Heart left ventricle (tissue), 16 donors: ENCODE measurements at regions not wholly inside any gene's neighbourhood (a gene's known extent, or its start where the extent isn't known, plus 50 kb on each side); places are given as distances from the start of the nearest gene placed in this dataset.

Experiments used
- ATAC-seq, 4 donors: fragments of 200-7000 bp; cut with Tn5 transposase; one replicate each; pipeline ENCODE4 v1.9.1; 2020 to 2022; ENCODE audit warnings: moderate library complexity in 4 of 4, mild to moderate bottlenecking in 3 of 4, moderate number of reproducible peaks in 1 of 4
- DNase-seq, 5 donors: peaks; one replicate each; pipeline ENCODE4 v3.0.0-alpha.2; 2020
- H3K27ac ChIP-seq, 12 donors: fragments of 200-600 bp; sonication (generic) in 4 of 12; one replicate each; pipeline versions ENCODE4 v1.5.0 to v1.8.0; 2016 to 2022; ENCODE audit warnings: mild to moderate bottlenecking in 2 of 12
- H3K27me3 ChIP-seq, 9 donors: fragments of 200-600 bp; sonication (generic) in 2 of 9; one replicate each; pipeline versions ENCODE4 v1.5.1 to v1.8.0; 2016 to 2022; ENCODE audit warnings: mild to moderate bottlenecking in 3 of 9
- H3K36me3 ChIP-seq, 9 donors: fragments of 200-600 bp; sonication (generic) in 2 of 9; one replicate each; pipeline versions ENCODE4 v1.5.0 to v1.8.0; 2018 to 2022; ENCODE audit warnings: mild to moderate bottlenecking in 2 of 9
- H3K4me1 ChIP-seq, 12 donors: fragments of 200-600 bp; sonication (generic) in 4 of 12; one replicate each; pipeline versions ENCODE4 v1.5.0 to v1.8.0; 2016 to 2022; ENCODE audit warnings: mild to moderate bottlenecking in 3 of 12
- H3K4me3 ChIP-seq, 12 donors: fragments of 200-600 bp; sonication (generic) in 4 of 12; one replicate each; pipeline versions ENCODE4 v1.5.0 to v1.8.0; 2017 to 2022; ENCODE audit warnings: mild to moderate bottlenecking in 9 of 12, moderate library complexity in 4 of 12
- H3K9me3 ChIP-seq, 12 donors: fragments of 200-600 bp; sonication (generic) in 4 of 12; one replicate each; pipeline versions ENCODE4 v1.5.0 to v1.8.0; 2016 to 2022; ENCODE audit warnings: mild to moderate bottlenecking in 1 of 12
- POLR2A ChIP-seq, 2 donors: fragments of 450-650 bp; IDR thresholded peaks; one replicate each; pipeline ENCODE4 v1.6.1; 2017; ENCODE audit warnings: antibody characterized with exemption in 2 of 2, mild to moderate bottlenecking in 2 of 2, moderate library complexity in 2 of 2
- WGBS, 4 donors: extraction: QIAGEN DNeasy Blood & Tissue Kit in 2 of 4; methylation state at CpG; one replicate each; pipeline versions ENCODE4 v1.1.5 to v1.1.7; 2013 to 2018; 5-methylcytosine and 5-hydroxymethylcytosine counted together
- intact Hi-C, 10 donors: fragments of 100-400 bp; cut with DNase I; formaldehyde crosslinking; loops; one replicate each; pipeline versions ENCODE4 v1.11.1 to v1.14.2; 2022
- TF ChIP-seq, protein P1 (sequence below), 12 donors: fragments of 200-600 bp; sonication (generic) in 4 of 12; IDR thresholded peaks; one replicate each; pipeline versions ENCODE4 v1.5.0 to v1.8.0; 2018 to 2022; ENCODE audit warnings: antibody characterized with exemption in 12 of 12, mild to moderate bottlenecking in 5 of 12
- donor health status: ischemic (EF 13 %, LVEDD 7.1; RV severe dilation, severe dysfunction).
- donor health status: healthy with polysubstance abuse.
- donor health status: DM: no; HTN: yes; CAD: no.
- donor health status: DM: no; HTN: no; CAD: no.
- donor health status: ischemic (EF 25% LVEDD 6.9; RV normal size, moderate dysfunction).
- donor health status: ischemic (EF 25% LVEDD 5.7; RV mildly dilated, moderate dysfunction).
- donor health status: healthy.
- donor health status: DM: yes; HTN: yes; CAD: no.
- donor health status: ischemic (EF 35%, LVEDD 5.7; RV mildly dilated, moderate dysfunction).
- donor health status: nonischemic (EF 11% LVEDD 7.7; RV severe dilation, severe dysfunction).
- donor health status: DM: yes; HTN: yes; CAD: no.
- donor health status: PGD.
- donor health status: ischemic (EF 29% LVEDD 5.4; RV normal size, mild dysfunction).
- donor health status: nonischemic (EF 23%, LVEDD 6.1; RV moderate dilation, normal function).

DNA sequence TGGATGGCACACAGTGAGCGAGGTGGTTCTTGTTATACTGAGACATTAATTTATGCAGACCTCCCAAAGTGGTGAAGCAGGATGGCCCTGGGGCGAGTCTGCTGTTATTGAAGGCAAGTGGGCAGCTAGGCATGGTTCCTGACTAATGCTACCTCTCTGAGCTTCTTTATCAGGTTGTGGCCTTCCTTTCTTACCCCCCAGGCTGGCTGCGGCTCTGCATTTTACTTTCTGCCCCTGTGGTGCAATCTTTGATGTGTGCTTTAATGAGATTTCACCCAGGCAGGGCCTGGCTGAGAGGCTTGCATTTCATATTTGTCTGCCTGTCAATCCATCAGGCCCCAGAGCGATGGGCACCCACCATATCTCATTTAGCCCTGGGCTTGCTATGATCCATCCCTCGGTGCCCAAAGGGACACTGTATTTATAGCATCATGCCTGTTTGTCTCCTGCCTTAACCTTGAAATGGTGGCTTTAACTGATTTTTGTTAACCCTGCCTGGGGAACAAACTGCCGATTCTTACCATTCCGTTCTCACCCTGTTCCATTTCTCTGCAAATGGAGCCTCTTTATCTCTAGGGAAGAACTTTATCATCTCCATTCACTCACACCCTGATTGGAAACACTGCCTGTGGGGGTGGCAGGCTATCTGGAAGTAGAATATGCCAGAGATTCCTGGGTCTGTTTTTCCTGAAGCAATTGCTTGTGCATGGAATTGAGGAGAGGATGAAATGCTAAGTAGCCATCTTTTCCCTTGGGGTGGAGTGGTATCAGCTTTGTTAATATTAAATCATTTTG is 316.2 kb upstream of the THSD7B start:
- Histone ChIP-seq H3K4me1 (no peaks in the 10 kb centered on the region), H3K36me3 (no peaks in the 10 kb centered on the region), H3K9me3 (no peaks in the 10 kb centered on the region), H3K27ac (no peak overlapping the region), H3K27me3 (peaks cover 0 to 22% (median 0%) of the 10 kb centered on the region in 9 donors), H3K4me3 (no peak overlapping the region)
- DNase-seq: no peak
- 51 to 61% (median 55%) methylated on average over 7 of the region's 7 CpGs for WGBS, 4 donors
- intact Hi-C loops: no loop called here
- TF ChIP-seq, protein P1, sequence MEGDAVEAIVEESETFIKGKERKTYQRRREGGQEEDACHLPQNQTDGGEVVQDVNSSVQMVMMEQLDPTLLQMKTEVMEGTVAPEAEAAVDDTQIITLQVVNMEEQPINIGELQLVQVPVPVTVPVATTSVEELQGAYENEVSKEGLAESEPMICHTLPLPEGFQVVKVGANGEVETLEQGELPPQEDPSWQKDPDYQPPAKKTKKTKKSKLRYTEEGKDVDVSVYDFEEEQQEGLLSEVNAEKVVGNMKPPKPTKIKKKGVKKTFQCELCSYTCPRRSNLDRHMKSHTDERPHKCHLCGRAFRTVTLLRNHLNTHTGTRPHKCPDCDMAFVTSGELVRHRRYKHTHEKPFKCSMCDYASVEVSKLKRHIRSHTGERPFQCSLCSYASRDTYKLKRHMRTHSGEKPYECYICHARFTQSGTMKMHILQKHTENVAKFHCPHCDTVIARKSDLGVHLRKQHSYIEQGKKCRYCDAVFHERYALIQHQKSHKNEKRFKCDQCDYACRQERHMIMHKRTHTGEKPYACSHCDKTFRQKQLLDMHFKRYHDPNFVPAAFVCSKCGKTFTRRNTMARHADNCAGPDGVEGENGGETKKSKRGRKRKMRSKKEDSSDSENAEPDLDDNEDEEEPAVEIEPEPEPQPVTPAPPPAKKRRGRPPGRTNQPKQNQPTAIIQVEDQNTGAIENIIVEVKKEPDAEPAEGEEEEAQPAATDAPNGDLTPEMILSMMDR (IDR thresholded peaks at IDR 0.05): no peak
- ATAC-seq: no peak

DNA sequence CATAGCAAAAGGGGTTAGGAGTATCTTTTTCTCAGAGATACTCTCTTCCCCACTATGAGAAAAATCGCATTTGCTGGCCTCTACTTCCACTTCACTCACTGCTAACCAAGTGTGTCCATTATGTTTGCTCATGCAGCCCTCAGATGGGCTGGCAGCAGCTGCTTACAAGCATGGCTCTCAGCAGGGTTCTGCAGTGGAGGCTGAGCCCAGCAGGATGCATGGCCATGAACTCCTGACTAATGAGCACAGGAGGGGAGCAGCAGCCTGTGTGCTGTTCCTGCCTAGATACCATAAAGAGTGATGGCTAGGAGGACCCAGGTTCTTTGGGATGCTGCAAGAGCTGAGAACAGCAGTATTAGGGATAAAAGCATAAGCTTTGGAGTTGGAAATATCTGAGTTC is 316.9 kb upstream of the THSD7B start:
- H3K4me3 ChIP-seq: no peak overlapping the region
- no peak for ATAC-seq

DNA sequence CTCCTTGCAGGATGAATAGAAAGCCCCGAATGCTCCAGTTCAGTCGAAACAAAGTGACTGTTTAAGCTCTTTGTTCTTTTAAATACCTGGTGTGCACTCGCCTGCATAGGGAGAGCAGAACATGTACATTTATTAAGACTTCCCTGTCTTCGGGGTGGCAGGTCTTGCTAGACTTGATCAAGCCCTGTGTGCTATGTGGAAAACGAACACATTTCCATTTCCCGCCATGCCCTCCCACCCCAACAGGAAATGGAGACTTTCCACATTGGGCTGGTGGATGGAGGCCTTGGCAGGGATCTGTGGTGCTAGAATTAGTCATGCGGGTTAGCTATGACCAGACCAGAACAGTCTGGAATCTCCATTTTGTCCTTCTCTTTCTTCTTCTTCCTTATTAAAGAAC is 321.0 kb upstream of the THSD7B start:
- H3K4me1 ChIP-seq: no peaks in the 10 kb centered on the region
- intact Hi-C loops: no loop called here
- peaks cover 0 to 5% (median 0%) of the 10 kb centered on the region in 9 donors for H3K27me3 ChIP-seq
- no peak overlapping the region for H3K27ac ChIP-seq
- no peak overlapping the region for H3K4me3 ChIP-seq
- no peak for ATAC-seq
- no peak for TF ChIP-seq POLR2A (IDR thresholded peaks at IDR 0.05)
- TF ChIP-seq, protein P1 (IDR thresholded peaks at IDR 0.05): no peak
- DNase-seq: no peak
- no peaks in the 10 kb centered on the region for H3K9me3 ChIP-seq
- H3K36me3 ChIP-seq: no peaks in the 10 kb centered on the region
- WGBS, 4 donors: 81 to 85% (median 83%) methylated on average over 7 of the region's 7 CpGs

More for the DNA sequence above, 316.9 kb upstream of the THSD7B start:
- H3K27me3 ChIP-seq: peaks cover 0 to 22% (median 0%) of the 10 kb centered on the region in 9 donors
- no peak overlapping the region for H3K27ac ChIP-seq
- no peak for DNase-seq
- TF ChIP-seq POLR2A (IDR thresholded peaks at IDR 0.05): no peak
- TF ChIP-seq, protein P1 (IDR thresholded peaks at IDR 0.05): no peak
- intact Hi-C loops: no loop called here
- H3K36me3 ChIP-seq: no peaks in the 10 kb centered on the region
- H3K4me1 ChIP-seq: no peaks in the 10 kb centered on the region
- H3K9me3 ChIP-seq: no peaks in the 10 kb centered on the region
- WGBS, 4 donors: 55 to 73% (median 68%) methylated on average over 1 of the region's 1 CpG

DNA sequence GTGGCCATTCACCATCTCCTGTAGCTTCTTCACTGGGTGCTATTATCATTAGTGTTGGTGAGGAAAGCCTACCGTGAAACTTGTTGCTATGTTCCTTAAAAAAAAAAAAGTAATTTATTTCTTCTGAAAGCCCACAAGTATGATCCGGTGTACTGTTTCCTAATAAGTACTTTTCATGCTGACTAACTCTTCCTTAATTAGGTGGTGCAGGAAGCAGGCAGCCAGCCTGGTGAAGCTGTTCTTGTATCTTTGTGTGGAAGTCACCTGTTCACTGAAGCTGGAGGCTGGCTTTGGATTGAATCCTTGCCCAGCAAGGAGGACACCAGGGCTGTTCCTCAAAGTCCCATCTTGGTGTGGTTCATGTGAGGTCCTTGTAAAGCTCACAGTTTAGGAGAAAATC is 321.7 kb upstream of the THSD7B start:
- WGBS, 4 donors: 56 to 68% (median 60%) methylated on average over 2 of the region's 2 CpGs
- Histone ChIP-seq H3K27me3 (peaks cover 0 to 3% (median 0%) of the 10 kb centered on the region in 9 donors), H3K36me3 (no peaks in the 10 kb centered on the region), H3K4me1 (no peaks in the 10 kb centered on the region), H3K4me3 (no peak overlapping the region), H3K9me3 (no peaks in the 10 kb centered on the region), H3K27ac (no peak overlapping the region)
- intact Hi-C loops: no loop called here
- no peak for ATAC-seq
- TF ChIP-seq POLR2A (IDR thresholded peaks at IDR 0.05): no peak
- TF ChIP-seq, protein P1 (IDR thresholded peaks at IDR 0.05): no peak
- DNase-seq: no peak
